Endodermal cell (in vitro differentiated cells): ENCODE measurements at regions not wholly inside any gene's neighbourhood (a gene's known extent, or its start where the extent isn't known, plus 50 kb on each side); places are given as distances from the start of the nearest gene placed in this dataset.
A peak's percentile ranks its signal among the peaks of the same experiment; 100 is the strongest.

ENCODE experiments used
- DNase-seq: peaks from one replicate; pipeline ENCODE4 v3.0.0-alpha.2; 2017
- H3K27ac ChIP-seq: 2 replicates; pipeline ENCODE4 v1.5.1; 2013; ENCODE audit warnings: mild to moderate bottlenecking, low read depth, low read length, moderate library complexity
- H3K27me3 ChIP-seq: 2 replicates; pipeline ENCODE4 v1.6.1; 2013; ENCODE audit warnings: mild to moderate bottlenecking, low read length, moderate library complexity; ENCODE audit not compliant: insufficient read depth, control insufficient read depth, poor library complexity, severe bottlenecking
- H3K36me3 ChIP-seq: 2 replicates; pipeline ENCODE4 v1.7.0; 2013; ENCODE audit warnings: mild to moderate bottlenecking, low read length, moderate library complexity; ENCODE audit not compliant: control insufficient read depth, insufficient read depth
- H3K4me1 ChIP-seq: one replicate; pipeline ENCODE4 v1.7.0; 2013; ENCODE audit warnings: low read length; ENCODE audit not compliant: control insufficient read depth, insufficient read depth
- H3K4me3 ChIP-seq: 2 replicates; pipeline ENCODE4 v1.5.1; 2013; ENCODE audit warnings: mild to moderate bottlenecking, low read length, moderate library complexity
- H3K9ac ChIP-seq: 2 replicates; pipeline ENCODE4 v1.6.1; 2013; ENCODE audit warnings: mild to moderate bottlenecking, low read length, moderate library complexity; ENCODE audit not compliant: poor library complexity, severe bottlenecking; ENCODE audit errors: extremely low read depth
- H3K9me3 ChIP-seq: 2 replicates; pipeline ENCODE4 v1.6.1; 2013; ENCODE audit warnings: mild to moderate bottlenecking, low read length, moderate library complexity; ENCODE audit not compliant: control insufficient read depth
- H3K27ac Mint-ChIP-seq: 2 replicates; pipeline ENCODE4 v1.8.0; 2020; ENCODE audit warnings: mixed read lengths
- H3K27me3 Mint-ChIP-seq: 2 replicates; pipeline ENCODE4 v1.8.0; 2021; ENCODE audit warnings: mild to moderate bottlenecking, mixed read lengths; ENCODE audit not compliant: insufficient read depth
- H3K36me3 Mint-ChIP-seq: 2 replicates; pipeline ENCODE4 v1.8.0; 2020; ENCODE audit warnings: low read depth, mixed read lengths
- H3K4me1 Mint-ChIP-seq: 2 replicates; pipeline ENCODE4 v1.8.0; 2020; ENCODE audit warnings: mixed read lengths
- H3K4me3 Mint-ChIP-seq: 2 replicates; pipeline ENCODE4 v1.8.0; 2020; ENCODE audit warnings: mild to moderate bottlenecking, moderate library complexity, mixed read lengths
- H3K9me3 Mint-ChIP-seq: 2 replicates; pipeline ENCODE4 v1.8.0; 2020; ENCODE audit warnings: mild to moderate bottlenecking, mixed read lengths
- CTCF ChIP-seq: fragments of 200-600 bp; sonication (generic); conservative IDR thresholded peaks from 2 replicates; pipeline ENCODE4 v1.5.0; 2021; ENCODE audit warnings: antibody characterized with exemption, mild to moderate bottlenecking
- WGBS, 2 experiments: methylation state at CpG; one replicate each; pipeline versions ENCODE4 v1.1.5 to v1.1.7; 2013; ENCODE audit warnings: missing lambda C conversion rate in 2 of 2, mixed read lengths in 1 of 2; ENCODE audit not compliant: insufficient coverage in 1 of 2, insufficient read length in 1 of 2; 5-methylcytosine and 5-hydroxymethylcytosine counted together

GRCh38 chr1:38558055-38558454, 301.5 kb downstream of the RRAGC start:
- H3K9me3 ChIP-seq, result no peaks in the 10 kb centered on the region
- peaks cover 24% of the 10 kb centered on the region for H3K4me1 Mint-ChIP-seq
- H3K9ac ChIP-seq, result no peak overlapping the region
- peaks cover 37% of the 10 kb centered on the region for H3K27me3 Mint-ChIP-seq
- peak overlapping the region; percentile 86 for H3K27ac ChIP-seq
- H3K27me3 ChIP-seq, result peaks cover 27% of the 10 kb centered on the region
- H3K4me3 ChIP-seq, result no peak overlapping the region
- no peak for TF ChIP-seq CTCF
- no peaks in the 10 kb centered on the region for H3K36me3 ChIP-seq
- peak; percentile 71 for DNase-seq
- H3K36me3 Mint-ChIP-seq, result no peaks in the 10 kb centered on the region
- H3K9me3 Mint-ChIP-seq, result no peaks in the 10 kb centered on the region
- 40 to 55% methylated on average over 3 to 8 of the region's 8 CpGs for WGBS, 2 experiments
- H3K4me1 ChIP-seq, result peaks cover 3% of the 10 kb centered on the region
- H3K27ac Mint-ChIP-seq, result no peak overlapping the region
- no peak overlapping the region for H3K4me3 Mint-ChIP-seq

- no peak overlapping the region for H3K4me3 Mint-ChIP-seq
- H3K4me3 ChIP-seq, result no peak overlapping the region
Observed at GRCh38 chr1:38555594-38555993, 304.0 kb downstream of the RRAGC start.

GRCh38 chr1:38555130-38555529, 304.4 kb downstream of the RRAGC start:
- no peak overlapping the region for H3K27ac Mint-ChIP-seq
- H3K9me3 Mint-ChIP-seq, result no peaks in the 10 kb centered on the region
- H3K27ac ChIP-seq, result no peak overlapping the region
- no peak for TF ChIP-seq CTCF
- no peak overlapping the region for H3K4me3 Mint-ChIP-seq
- no peak overlapping the region for H3K4me3 ChIP-seq
- 98 to 100% methylated on average over 3 of the region's 3 CpGs for WGBS, 2 experiments
- H3K9me3 ChIP-seq, result no peaks in the 10 kb centered on the region
- H3K4me1 Mint-ChIP-seq, result peaks cover 24% of the 10 kb centered on the region
- no peak for DNase-seq
- H3K36me3 Mint-ChIP-seq, result no peaks in the 10 kb centered on the region
- no peaks in the 10 kb centered on the region for H3K36me3 ChIP-seq
- no peak overlapping the region for H3K9ac ChIP-seq
- peaks cover 17% of the 10 kb centered on the region for H3K27me3 ChIP-seq
- H3K4me1 ChIP-seq, result peaks cover 3% of the 10 kb centered on the region
- peaks cover 24% of the 10 kb centered on the region for H3K27me3 Mint-ChIP-seq

More at GRCh38 chr1:38555594-38555993, 304.0 kb downstream of the RRAGC start:
- H3K36me3 ChIP-seq, result no peaks in the 10 kb centered on the region
- H3K4me1 Mint-ChIP-seq, result peaks cover 24% of the 10 kb centered on the region
- no peak overlapping the region for H3K27ac ChIP-seq
- H3K9me3 Mint-ChIP-seq, result no peaks in the 10 kb centered on the region
- H3K9me3 ChIP-seq, result no peaks in the 10 kb centered on the region
- H3K9ac ChIP-seq, result no peak overlapping the region
- peak; percentile 44 for DNase-seq
- H3K27ac Mint-ChIP-seq, result no peak overlapping the region
- WGBS, 2 experiments, result 67 to 100% methylated on average over 1 of the region's 1 CpG
- H3K27me3 Mint-ChIP-seq, result peaks cover 27% of the 10 kb centered on the region
- no peak for TF ChIP-seq CTCF
- no peaks in the 10 kb centered on the region for H3K36me3 Mint-ChIP-seq
- H3K4me1 ChIP-seq, result peaks cover 3% of the 10 kb centered on the region
- peaks cover 21% of the 10 kb centered on the region for H3K27me3 ChIP-seq
